ENCODE measurements at regions not wholly inside any gene's neighbourhood (a gene's known extent, or its start where the extent isn't known, plus 50 kb on each side); places are given as distances from the start of the nearest gene placed in this dataset.

DNA sequence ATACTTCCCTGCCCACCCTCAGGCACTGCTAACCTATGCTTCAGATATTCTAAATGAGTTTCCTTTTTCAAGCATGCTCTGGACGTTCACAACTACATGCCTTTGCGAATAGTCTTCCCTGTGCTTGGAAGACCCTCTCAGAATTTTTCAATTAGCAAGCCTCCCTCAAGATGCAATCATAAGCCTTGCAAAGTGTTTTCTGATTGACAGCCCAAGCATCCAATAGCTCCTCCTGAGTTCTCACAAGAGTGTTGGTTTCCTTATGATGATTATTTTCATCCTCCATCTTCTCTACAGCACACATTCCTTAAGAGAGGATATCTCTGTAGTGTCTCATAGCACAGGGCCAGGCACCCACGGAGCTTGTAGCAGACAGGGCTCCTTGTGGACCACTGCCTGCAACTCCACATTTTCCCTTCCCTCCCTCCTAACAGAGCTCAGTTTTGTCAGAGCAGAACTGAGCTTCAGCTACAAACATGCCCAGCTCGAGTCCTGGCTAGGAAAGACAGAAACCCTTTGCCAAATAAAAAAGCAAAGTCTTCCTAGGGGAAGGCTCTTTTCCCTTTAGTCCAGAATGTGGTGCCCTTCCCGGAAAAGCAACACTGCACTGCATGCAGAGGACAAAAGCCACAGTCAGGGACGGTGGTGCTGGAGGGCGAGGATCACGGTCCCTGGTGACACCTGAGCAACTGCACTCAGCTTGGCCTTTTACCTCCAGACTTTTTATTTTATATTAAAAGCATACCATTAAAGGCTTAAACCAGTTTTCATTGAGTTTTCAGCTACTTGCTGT is 819.8 kb upstream of the ID2 start:
- no peak for TF ChIP-seq POLR2AphosphoS5 (IDR thresholded peaks at IDR 0.05)
- TF ChIP-seq, protein P1, sequence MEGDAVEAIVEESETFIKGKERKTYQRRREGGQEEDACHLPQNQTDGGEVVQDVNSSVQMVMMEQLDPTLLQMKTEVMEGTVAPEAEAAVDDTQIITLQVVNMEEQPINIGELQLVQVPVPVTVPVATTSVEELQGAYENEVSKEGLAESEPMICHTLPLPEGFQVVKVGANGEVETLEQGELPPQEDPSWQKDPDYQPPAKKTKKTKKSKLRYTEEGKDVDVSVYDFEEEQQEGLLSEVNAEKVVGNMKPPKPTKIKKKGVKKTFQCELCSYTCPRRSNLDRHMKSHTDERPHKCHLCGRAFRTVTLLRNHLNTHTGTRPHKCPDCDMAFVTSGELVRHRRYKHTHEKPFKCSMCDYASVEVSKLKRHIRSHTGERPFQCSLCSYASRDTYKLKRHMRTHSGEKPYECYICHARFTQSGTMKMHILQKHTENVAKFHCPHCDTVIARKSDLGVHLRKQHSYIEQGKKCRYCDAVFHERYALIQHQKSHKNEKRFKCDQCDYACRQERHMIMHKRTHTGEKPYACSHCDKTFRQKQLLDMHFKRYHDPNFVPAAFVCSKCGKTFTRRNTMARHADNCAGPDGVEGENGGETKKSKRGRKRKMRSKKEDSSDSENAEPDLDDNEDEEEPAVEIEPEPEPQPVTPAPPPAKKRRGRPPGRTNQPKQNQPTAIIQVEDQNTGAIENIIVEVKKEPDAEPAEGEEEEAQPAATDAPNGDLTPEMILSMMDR (IDR thresholded peaks at IDR 0.05; ENCODE audit: poor library complexity, severe bottlenecking), result no peak
- no peak for TF ChIP-seq TAF1 (IDR thresholded peaks at IDR 0.05; ENCODE audit: low read depth)
- TF ChIP-seq RAD21 (conservative IDR thresholded peaks at IDR 0.05), result no peak
- TF ChIP-seq EZH2 (IDR thresholded peaks at IDR 0.05; ENCODE audit: borderline replicate concordance, insufficient read depth, low read length, poor library complexity, severe bottlenecking), result no peak

Measured in neural cell (in vitro differentiated cells).